ENCODE measurements at regions not wholly inside any gene's neighbourhood (a gene's known extent, or its start where the extent isn't known, plus 50 kb on each side); places are given as distances from the start of the nearest gene placed in this dataset.
"Not testable (repeated sequence)": the region's sequence is repeated elsewhere in the genome, so short reads cannot be mapped to it uniquely, and the experiment has no call there.

DNA sequence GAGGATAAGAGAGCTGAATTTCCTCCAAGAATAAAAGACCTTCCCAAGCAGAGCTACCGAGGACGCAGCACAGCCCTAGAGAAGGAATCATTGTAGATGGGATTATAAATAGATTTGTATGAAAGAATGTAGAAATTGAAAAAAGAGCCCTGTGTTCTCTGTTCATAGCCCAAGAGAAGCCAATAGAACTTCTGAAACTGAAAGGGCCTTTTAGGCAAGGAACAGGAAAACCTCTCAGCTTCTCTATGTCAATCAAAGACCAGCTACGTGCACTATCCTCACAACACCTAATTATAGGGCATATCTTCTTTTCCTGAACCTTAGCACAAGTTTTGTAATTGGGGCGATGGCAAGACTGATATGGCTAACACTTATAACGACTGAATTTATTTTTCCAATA lies 192.4 kb upstream of the RNPC3 start:
- Mint-ChIP-seq H3K36me3 (no peaks in the 10 kb centered on the region), H3K9me3 (peaks cover 2% of the 10 kb centered on the region), H3K27ac (no peak overlapping the region), H3K27me3 (no peaks in the 10 kb centered on the region), H3K4me1 (no peaks in the 10 kb centered on the region), H3K4me3 (no peak overlapping the region)
- no peak for DNase-seq
- ATAC-seq (ENCODE audit: low read depth): no peak
- POLR2A ChIA-PET: no interaction called here

DNA sequence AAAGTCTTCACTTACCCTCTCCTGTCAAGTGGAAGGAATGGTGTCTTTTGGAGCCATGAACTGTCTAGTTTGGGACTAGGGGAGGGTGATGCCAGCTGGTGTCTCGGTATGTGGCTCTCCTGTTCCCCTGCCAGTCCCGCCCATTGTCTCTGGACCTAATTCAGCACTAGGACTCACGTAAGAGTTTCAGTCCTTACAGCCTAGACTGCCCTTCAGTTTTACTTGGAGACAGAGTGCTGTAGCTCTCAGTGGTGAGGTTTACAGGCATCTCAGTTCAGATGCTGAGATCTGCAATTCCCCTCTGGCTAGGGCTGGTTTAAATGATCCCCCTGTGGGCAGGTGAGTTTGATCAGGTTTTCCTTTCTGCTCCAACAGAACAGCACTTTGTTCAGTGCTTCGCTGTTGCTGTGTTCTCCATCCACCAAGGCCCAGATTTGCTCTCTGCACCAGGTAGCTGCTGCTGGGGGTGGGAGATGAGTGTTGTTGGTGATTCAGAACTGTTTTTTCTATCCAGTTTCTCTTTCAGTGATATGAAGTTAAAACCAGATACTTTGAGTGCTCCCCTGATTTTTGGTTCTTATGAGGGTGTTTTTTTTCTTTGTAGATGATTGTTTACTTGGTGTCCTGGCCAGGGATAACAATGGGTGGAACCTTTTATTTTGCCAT lies 198.3 kb upstream of the RNPC3 start:
- DNase-seq (no peak), ATAC-seq (ENCODE audit: low read depth) (no peak)
- H3K4me3 Mint-ChIP-seq: no peak overlapping the region
- H3K36me3 Mint-ChIP-seq: no peaks in the 10 kb centered on the region
- no peak overlapping the region for H3K27ac Mint-ChIP-seq
- H3K27me3 Mint-ChIP-seq: no peaks in the 10 kb centered on the region
- H3K9me3 Mint-ChIP-seq: peaks cover 2% of the 10 kb centered on the region
- no peaks in the 10 kb centered on the region for H3K4me1 Mint-ChIP-seq
- POLR2A ChIA-PET: no interaction called here

GRCh38 chr1:103326595-103326994 lies 198.9 kb upstream of the RNPC3 start:
- Mint-ChIP-seq H3K36me3 (no peaks in the 10 kb centered on the region), H3K4me1 (no peaks in the 10 kb centered on the region), H3K4me3 (no peak overlapping the region), H3K9me3 (peaks cover 2% of the 10 kb centered on the region), H3K27me3 (no peaks in the 10 kb centered on the region), H3K27ac (no peak overlapping the region)
- ATAC-seq (ENCODE audit: low read depth) (no peak), DNase-seq (no peak)
- POLR2A ChIA-PET: no interaction called here

DNA sequence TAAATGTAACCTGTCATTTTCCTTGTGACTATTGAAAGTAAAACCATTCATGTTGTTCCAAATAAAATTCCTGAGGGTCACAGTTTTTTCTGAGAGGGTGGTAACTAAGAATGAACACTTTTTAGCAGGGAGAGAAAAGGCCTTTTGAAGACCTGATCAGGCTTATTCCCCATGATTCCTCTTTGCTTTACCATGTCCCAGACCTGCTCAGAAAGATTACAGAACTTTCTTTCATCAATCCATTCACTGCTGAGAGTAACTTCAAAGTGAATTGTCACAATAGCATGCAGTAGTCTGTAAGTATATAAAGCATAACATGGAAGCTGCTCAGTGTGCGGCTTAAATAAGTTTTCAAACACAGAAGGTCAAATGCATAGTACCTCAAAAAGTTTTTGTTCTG lies 201.5 kb upstream of the COL11A1 start:
- no peaks in the 10 kb centered on the region for H3K4me1 Mint-ChIP-seq

GRCh38 chr1:103307751-103308150 lies 199.4 kb upstream of the COL11A1 start:
- H3K4me1 Mint-ChIP-seq: no peaks in the 10 kb centered on the region
- H3K36me3 Mint-ChIP-seq: no peaks in the 10 kb centered on the region
- H3K27ac Mint-ChIP-seq: no peak overlapping the region
- no peaks in the 10 kb centered on the region for H3K27me3 Mint-ChIP-seq
- no peak for DNase-seq
- POLR2A ChIA-PET: no interaction called here
- H3K4me3 Mint-ChIP-seq: no peak overlapping the region
- H3K9me3 Mint-ChIP-seq: no peaks in the 10 kb centered on the region
- no peak for ATAC-seq (ENCODE audit: low read depth)

More for the DNA sequence above, 201.5 kb upstream of the COL11A1 start:
- Mint-ChIP-seq H3K27me3 (no peaks in the 10 kb centered on the region), H3K4me3 (no peak overlapping the region), H3K36me3 (no peaks in the 10 kb centered on the region), H3K27ac (no peak overlapping the region), H3K9me3 (no peaks in the 10 kb centered on the region)
- ATAC-seq (ENCODE audit: low read depth): no peak
- POLR2A ChIA-PET: no interaction called here
- DNase-seq: no peak

DNA sequence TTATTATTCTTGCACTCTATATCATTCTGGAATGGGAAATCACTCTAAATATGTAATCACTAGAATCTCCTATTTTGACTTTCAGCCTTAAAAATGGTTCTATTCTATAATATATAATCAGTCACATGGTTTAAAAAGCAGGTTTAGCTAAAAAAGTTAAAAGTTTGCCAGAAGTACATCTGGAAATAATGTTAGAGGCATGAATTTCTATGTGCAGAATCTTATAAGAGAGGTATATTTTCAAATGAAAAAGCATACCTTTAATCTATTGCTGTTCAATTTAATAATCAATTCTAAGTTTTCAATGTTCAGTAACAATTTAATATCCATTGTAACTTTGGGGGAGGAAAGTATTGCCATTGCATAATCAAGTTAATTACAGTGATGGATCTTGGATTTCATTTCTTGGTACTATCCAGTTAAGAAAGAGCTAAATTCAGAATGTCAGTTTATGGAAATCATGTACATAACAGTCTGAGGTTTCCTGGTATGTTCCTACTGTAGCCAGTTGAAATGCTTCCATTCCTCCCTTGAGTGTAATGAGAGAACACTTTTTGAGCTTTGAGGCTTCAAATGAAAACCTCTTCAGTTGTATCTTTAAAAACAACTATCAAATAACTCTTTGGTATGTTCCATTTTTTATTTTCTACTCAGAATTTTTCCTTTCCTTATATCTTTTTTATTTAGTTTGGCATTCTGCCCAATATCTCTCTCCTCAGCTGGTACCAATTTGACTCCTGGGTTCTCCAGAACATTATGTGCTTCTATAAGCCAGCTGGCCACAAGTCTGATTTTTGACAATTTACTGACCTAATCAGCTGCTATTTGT lies 175.7 kb upstream of the COL11A1 start:
- H3K36me3 Mint-ChIP-seq: no peaks in the 10 kb centered on the region
- H3K9me3 Mint-ChIP-seq: peaks cover 9% of the 10 kb centered on the region
- no peak overlapping the region for H3K27ac Mint-ChIP-seq
- POLR2A ChIA-PET: no interaction called here
- ATAC-seq (ENCODE audit: low read depth) (no peak), DNase-seq (no peak)
- no peaks in the 10 kb centered on the region for H3K27me3 Mint-ChIP-seq
- no peak overlapping the region for H3K4me3 Mint-ChIP-seq
- no peaks in the 10 kb centered on the region for H3K4me1 Mint-ChIP-seq

GRCh38 chr1:103283371-103283770 lies 175.0 kb upstream of the COL11A1 start:
- Mint-ChIP-seq H3K27me3 (no peaks in the 10 kb centered on the region), H3K4me1 (no peaks in the 10 kb centered on the region), H3K4me3 (no peak overlapping the region), H3K36me3 (no peaks in the 10 kb centered on the region), H3K27ac (no peak overlapping the region), H3K9me3 (peaks cover 9% of the 10 kb centered on the region)
- DNase-seq (no peak), ATAC-seq (ENCODE audit: low read depth) (no peak)
- POLR2A ChIA-PET: no interaction called here

DNA sequence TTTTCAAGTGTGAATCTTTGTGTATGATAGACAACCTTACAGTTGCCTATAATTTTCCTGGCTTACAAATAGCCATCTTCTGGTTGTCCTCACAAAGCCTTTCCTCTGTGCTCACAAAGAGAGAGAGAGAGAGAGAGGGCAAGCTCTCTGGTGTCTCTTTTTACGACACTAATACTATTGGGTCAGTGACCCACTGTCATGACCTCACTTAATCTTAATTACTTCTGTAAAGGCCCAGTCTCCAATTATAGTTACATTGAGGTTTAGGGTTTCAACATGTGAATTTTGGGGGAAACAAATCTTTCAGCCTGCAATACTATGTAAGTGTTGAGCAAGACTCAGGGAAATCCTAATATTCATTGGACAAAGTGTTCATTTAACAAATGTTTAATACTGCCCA lies 167.4 kb upstream of the COL11A1 start:
- peaks cover 6% of the 10 kb centered on the region for H3K9me3 Mint-ChIP-seq
- H3K4me1 Mint-ChIP-seq: no peaks in the 10 kb centered on the region
- POLR2A ChIA-PET: no interaction called here
- no peaks in the 10 kb centered on the region for H3K27me3 Mint-ChIP-seq
- no peak for ATAC-seq (ENCODE audit: low read depth)
- no peak for DNase-seq
- H3K36me3 Mint-ChIP-seq: no peaks in the 10 kb centered on the region
- no peak overlapping the region for H3K27ac Mint-ChIP-seq
- no peak overlapping the region for H3K4me3 Mint-ChIP-seq

GRCh38 chr1:103274886-103275285 lies 166.6 kb upstream of the COL11A1 start:
- Mint-ChIP-seq H3K4me3 (no peak overlapping the region), H3K4me1 (no peaks in the 10 kb centered on the region), H3K36me3 (no peaks in the 10 kb centered on the region), H3K9me3 (peaks cover 5% of the 10 kb centered on the region), H3K27me3 (no peaks in the 10 kb centered on the region), H3K27ac (no peak overlapping the region)
- POLR2A ChIA-PET: no interaction called here
- DNase-seq: no peak
- no peak for ATAC-seq (ENCODE audit: low read depth)

DNA sequence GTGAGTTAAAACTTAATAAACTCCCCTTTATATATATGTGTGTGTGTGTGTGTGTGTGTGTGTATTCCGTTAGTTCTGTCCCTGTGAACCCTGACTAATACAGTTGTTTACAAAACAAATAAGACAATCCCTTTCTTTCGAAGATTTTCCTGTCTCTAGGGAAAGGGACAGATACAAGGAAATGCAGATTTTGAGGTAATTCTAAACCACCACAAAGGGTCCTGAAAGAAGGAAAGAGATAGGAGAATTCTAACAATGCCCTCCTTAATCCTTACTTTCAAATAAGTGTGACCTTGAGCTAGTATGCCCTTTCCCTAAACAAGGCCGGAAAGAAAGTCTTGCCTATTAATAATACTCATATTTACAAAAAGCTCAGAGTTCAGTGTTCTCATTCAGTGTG lies 164.8 kb upstream of the COL11A1 start:
- ATAC-seq (ENCODE audit: low read depth): no peak

GRCh38 chr1:103271471-103271870 lies 163.1 kb upstream of the COL11A1 start:
- DNase-seq; H3K4me1 Mint-ChIP-seq; H3K9me3 Mint-ChIP-seq; H3K36me3 Mint-ChIP-seq; H3K27ac Mint-ChIP-seq; H3K27me3 Mint-ChIP-seq; ATAC-seq (ENCODE audit: low read depth); POLR2A ChIA-PET; H3K4me3 Mint-ChIP-seq: not testable (repeated sequence)

More for the DNA sequence above, 164.8 kb upstream of the COL11A1 start:
- H3K4me1 Mint-ChIP-seq: no peaks in the 10 kb centered on the region
- no peak overlapping the region for H3K27ac Mint-ChIP-seq
- H3K27me3 Mint-ChIP-seq: no peaks in the 10 kb centered on the region
- no peak for DNase-seq
- POLR2A ChIA-PET: no interaction called here
- H3K36me3 Mint-ChIP-seq: no peaks in the 10 kb centered on the region
- no peak overlapping the region for H3K4me3 Mint-ChIP-seq
- peaks cover 5% of the 10 kb centered on the region for H3K9me3 Mint-ChIP-seq

DNA sequence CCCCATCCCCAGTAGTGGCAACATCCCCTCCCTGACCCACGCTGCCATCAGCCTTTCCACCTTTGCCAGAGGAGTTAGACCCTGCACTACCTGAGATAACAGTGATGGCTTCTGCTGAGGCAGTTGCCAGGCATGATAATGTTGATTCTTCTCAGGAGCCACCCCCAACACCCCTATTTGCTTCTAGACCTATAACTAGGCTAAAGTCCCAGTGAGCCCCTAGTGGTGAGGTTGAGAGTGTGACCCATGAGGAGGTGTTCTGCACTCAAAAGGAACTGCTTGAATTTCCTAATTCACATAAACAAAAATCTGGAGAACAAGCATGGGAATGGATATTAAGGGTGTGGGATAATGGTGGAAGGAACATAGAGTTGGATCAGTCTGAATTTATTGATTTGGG lies 159.6 kb upstream of the COL11A1 start:
- POLR2A ChIA-PET: no interaction called here
- Mint-ChIP-seq H3K27me3 (no peaks in the 10 kb centered on the region), H3K4me3 (no peak overlapping the region), H3K36me3 (no peaks in the 10 kb centered on the region), H3K27ac (no peak overlapping the region), H3K4me1 (no peaks in the 10 kb centered on the region), H3K9me3 (peaks cover 5% of the 10 kb centered on the region)
- DNase-seq (no peak), ATAC-seq (ENCODE audit: low read depth) (no peak)

- peaks cover 5% of the 10 kb centered on the region for H3K9me3 Mint-ChIP-seq
- no peaks in the 10 kb centered on the region for H3K36me3 Mint-ChIP-seq
- ATAC-seq (ENCODE audit: low read depth): no peak
- DNase-seq: no peak
- no peak overlapping the region for H3K27ac Mint-ChIP-seq
- no peak overlapping the region for H3K4me3 Mint-ChIP-seq
- H3K4me1 Mint-ChIP-seq: no peaks in the 10 kb centered on the region
- H3K27me3 Mint-ChIP-seq: no peaks in the 10 kb centered on the region
- POLR2A ChIA-PET: no interaction called here
These were observed 158.9 kb upstream of the COL11A1 start for GRCh38 chr1:103267266-103267665.

DNA sequence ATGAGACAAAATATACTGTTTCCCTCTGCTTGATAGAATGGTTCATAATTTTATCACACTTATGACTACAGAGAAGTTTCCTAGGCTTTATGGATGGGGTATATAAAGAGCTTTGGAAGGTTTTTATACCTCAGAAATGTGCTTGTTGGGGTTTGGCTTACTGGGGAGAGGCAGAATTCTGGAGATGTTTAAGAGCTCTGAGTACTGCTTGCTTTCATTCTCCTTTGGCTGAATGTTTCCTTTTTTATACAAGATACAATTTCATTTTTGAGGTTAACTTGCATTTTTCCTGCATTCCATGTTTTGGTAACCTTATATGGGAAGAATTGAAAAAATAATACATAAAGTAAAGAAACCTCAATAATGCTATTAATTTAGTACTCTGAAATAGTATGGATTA lies 157.7 kb upstream of the COL11A1 start:
- DNase-seq (no peak), ATAC-seq (ENCODE audit: low read depth) (no peak)
- H3K9me3 Mint-ChIP-seq: peaks cover 3% of the 10 kb centered on the region
- H3K4me3 Mint-ChIP-seq: no peak overlapping the region
- H3K4me1 Mint-ChIP-seq: no peaks in the 10 kb centered on the region
- POLR2A ChIA-PET: no interaction called here
- H3K27ac Mint-ChIP-seq: no peak overlapping the region
- H3K36me3 Mint-ChIP-seq: no peaks in the 10 kb centered on the region
- H3K27me3 Mint-ChIP-seq: no peaks in the 10 kb centered on the region
